ENCODE measurements at regions not wholly inside any gene's neighbourhood (a gene's known extent, or its start where the extent isn't known, plus 50 kb on each side); places are given as distances from the start of the nearest gene placed in this dataset.
"Not testable (repeated sequence)": the region's sequence is repeated elsewhere in the genome, so short reads cannot be mapped to it uniquely, and the experiment has no call there.

DNA sequence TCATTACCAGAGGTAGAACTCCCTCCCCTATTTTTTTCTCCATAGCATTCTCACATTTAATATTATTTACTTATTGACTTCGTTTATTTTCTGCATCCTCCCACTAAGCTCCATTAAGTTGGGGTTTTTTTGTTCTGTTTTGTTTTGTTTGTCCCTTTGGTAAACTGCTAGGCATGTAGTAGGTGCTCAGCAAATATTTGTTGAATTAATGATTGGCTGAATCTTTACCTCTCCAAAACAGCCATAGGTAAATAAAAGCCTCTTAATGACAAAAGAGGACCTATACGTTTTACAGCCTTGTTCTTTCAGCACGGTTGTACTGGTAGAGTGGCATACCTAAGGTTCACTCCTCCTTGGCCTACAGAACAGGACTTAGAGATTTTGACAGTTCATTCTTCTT lies 52.0 kb downstream of the PRORP start:
- no peak for FAIRE-seq
- DNase-seq (ENCODE audit: insufficient read length, low spot score), result no peak

DNA sequence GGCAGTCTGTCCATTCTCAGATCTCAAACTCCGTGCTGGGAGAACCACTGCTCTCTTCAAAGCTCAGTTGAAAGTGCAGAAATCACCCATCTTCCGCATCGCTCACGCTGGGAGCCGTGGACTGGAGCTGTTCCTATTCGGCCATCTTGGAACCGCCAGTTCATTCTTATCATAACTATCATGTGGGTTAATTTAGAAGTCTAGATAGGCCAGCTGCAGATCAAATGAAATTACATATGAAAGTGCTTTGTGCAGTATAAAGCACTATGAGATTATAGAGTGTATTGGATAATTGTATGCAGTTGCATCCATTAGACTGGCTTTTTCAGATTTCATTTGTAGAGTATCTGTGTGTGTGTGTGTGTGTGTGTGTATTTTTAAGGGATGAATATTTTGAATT lies 57.8 kb downstream of the PRORP start:
- no peak for FAIRE-seq
- DNase-seq (ENCODE audit: insufficient read length, low spot score), result no peak

DNA sequence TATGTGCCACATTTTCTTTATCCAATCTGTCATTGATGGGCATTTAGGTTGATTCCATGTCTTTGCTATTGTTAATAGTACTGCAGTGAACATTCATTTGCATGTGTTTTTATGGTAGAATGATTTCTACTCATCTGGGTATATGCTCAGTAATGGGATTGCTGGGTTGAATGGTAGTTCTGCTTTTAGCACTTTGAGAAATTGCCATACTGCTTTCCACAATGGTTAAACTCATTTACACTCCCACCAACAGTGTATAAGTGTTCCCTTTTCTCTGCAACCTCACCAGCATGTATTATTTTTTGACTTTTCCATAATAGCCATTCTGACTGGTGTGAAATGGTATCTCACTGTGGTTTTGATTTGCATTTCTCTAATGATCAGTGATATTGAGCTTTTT lies 62.5 kb downstream of the PRORP start:
- not testable (repeated sequence) for FAIRE-seq; DNase-seq (ENCODE audit: insufficient read length, low spot score)

GRCh38 chr14:35189422-35189821 lies 67.1 kb downstream of the PRORP start:
- no peak for FAIRE-seq
- no peak for DNase-seq (ENCODE audit: insufficient read length, low spot score)

DNA sequence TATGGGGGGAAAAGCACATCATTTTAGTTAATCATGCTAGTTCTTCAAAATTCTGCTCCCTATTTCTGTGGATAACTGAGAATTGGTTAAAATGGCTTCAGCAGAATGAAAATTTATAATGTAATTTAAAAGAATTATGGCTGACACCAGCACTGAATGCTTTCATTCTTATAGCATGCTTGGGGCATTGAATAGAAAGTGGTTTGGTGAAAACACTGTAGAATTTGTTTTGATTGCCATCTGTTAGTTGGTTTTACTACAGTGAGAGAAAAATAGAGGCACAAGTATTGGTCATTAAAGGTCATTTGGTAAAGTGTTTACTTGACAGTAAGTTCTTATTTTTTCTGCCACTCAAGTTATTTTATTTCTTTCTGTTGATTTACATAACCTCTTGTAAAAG lies 70.8 kb downstream of the PRORP start:
- FAIRE-seq (no peak), DNase-seq (ENCODE audit: insufficient read length, low spot score) (no peak)

- FAIRE-seq; DNase-seq (ENCODE audit: insufficient read length, low spot score): not testable (repeated sequence)
Measured at GRCh38 chr14:35194183-35194582, 71.8 kb downstream of the PRORP start.

- FAIRE-seq (peak; percentile 81), DNase-seq (ENCODE audit: insufficient read length, low spot score) (no peak)
Measured at GRCh38 chr14:35196571-35196970, 74.2 kb downstream of the PRORP start.

DNA sequence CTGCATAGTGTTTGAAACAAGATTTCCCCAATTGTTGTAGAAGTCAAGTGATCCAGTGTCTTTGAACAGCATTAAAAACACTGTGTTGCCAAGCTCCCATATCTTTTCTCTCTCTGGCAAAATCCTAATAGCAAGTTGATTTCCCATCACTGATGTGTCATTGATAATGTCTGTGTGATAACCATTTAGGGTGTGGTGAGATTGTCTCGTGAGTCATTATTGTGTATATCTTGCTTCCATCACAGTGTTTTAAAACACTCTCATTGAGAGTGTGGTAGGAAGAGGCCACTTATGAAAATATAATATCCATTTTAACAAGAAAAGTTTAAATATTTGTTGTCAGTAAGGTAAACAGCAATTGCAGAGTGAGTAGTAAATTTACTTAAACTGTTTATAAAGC lies 74.7 kb downstream of the PRORP start:
- FAIRE-seq, result no peak

GRCh38 chr14:35201066-35201465 lies 78.7 kb downstream of the PRORP start:
- DNase-seq (ENCODE audit: insufficient read length, low spot score), result no peak
- no peak for FAIRE-seq

More for the DNA sequence above, 74.7 kb downstream of the PRORP start:
- DNase-seq (ENCODE audit: insufficient read length, low spot score), result no peak

DNA sequence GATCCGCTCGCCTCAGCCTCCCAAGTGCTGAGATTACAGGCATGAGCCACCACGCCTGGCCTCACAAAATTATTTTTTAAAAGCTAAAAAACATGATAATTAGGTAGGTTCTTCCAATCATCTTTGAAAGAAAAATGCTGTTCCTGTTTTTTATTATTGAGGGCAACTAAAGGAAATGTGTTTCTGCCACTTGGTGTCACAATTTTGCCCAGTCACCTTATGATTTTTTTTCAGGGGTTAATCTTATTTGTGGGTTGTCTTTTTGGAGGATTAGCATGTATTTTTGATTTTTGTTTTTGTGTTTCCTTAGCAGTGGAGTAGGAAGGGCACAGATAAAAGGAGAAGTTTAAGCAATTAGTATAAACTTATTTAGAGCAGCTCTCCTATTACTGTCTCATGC lies 79.8 kb downstream of the PRORP start:
- DNase-seq (ENCODE audit: insufficient read length, low spot score), result no peak
- FAIRE-seq, result peak; percentile 18

GRCh38 chr14:35205737-35206136 lies 83.4 kb downstream of the PRORP start:
- FAIRE-seq (no peak), DNase-seq (ENCODE audit: insufficient read length, low spot score) (no peak)

DNA sequence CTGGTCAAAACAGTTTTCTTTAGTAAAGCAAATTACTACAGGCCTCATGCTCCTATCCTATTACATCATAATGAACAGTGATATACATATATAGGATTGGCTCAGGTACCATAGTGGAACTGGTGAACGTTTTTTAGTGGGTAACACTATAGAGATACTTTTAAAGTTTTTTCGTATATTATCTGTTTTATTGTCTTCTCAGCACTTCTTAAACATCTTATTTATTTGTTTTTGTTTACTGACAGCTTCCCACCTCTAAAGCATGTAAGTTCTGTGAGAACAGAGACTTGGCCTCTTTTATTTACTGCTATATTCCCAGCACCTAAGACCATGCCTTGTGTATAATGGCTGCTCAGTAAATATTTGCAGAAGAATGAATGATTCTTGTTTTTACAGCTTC lies 81.1 kb upstream of the PSMA6 start:
- FAIRE-seq, result no peak
- no peak for DNase-seq (ENCODE audit: insufficient read length, low spot score)

DNA sequence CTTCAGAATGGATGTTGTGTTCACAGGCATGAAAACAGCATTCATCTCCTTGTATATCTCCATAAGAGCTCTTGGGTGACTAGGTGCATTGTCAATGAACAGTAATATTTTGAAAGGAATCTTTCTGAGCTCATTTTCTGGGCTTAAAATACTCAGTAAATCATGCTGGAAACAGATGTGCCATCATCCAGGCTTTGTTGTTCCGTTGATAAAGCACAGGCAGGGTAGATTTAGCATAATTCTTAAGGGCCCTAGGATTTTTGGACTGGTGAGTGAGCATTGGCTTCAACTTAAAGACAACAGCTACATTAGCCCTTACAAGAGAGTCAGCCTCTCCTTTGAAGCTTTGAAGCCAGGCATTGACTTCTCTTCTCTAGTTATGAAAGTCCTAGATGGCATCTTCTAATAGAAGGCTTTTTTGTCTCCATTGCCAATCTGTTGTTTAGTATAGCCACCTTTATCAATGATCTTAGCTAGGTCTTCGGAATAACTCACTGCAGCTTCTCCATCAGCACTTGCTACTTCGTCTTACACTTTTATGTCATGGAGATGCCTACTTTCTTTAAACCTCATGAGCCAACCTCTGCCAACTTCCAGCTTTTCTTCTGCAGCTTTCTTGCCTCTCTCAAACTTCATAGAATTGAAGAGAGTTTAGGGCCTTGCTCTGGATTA lies 79.6 kb upstream of the PSMA6 start:
- FAIRE-seq (no peak), DNase-seq (ENCODE audit: insufficient read length, low spot score) (no peak)

DNA sequence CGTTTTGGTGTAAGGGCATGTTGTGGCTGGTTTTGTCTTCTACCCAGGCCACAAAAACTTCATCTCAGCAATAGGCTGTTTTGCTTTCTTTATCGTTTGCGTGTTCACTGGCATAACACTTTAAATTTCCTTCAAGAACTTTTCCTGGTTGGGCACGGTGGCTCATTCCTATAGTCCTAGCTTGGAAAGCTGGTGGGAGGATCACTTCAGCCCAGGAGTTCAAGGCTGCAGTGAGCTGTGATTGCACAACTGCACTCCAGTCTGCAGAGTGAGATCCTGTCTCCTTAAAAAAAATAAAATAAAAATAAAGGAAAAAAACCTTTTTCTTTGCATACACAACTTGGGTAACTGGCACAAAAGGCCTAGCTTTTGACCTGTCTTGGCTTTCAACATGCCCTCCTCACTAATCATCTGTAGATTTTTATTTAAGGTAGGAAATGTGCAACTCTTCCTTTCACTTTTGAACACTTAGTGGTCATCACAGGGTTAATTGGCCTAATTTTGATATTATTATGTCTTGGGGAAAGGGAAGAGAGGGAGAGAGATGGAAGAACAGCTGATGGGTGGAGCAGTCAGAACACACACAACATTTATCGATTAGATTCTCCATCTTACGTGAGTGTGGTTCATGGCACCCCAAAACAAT lies 78.9 kb upstream of the PSMA6 start:
- FAIRE-seq, result no peak
- DNase-seq (ENCODE audit: insufficient read length, low spot score), result no peak

DNA sequence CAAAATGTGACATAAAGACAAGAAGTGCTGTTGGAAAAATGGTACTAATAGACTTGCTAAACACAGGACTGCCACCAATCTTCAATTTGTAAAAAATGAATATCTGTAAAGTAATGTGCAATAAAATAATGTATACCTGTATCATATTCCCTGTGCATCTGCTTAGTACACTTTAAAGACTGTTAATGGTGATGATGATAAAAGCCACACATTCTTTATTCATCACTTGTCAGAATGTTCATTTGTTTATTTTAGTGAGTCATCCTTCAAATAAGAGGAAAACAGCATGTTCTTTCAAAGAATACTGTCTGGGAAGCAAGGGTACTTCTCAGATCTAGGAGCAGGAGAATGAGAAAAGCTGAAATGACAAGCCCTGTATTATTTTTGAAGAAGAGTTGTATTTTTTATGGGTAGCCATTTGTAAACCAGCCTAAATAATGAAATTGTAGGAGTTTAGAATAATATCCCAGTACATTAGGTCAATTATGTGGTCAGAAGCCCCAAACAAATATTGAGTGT lies 78.3 kb upstream of the PSMA6 start:
- no peak for DNase-seq (ENCODE audit: insufficient read length, low spot score)
- peak; percentile 55 for FAIRE-seq

GRCh38 chr14:35214402-35214801 lies 77.8 kb upstream of the PSMA6 start:
- DNase-seq (ENCODE audit: insufficient read length, low spot score), result not testable (repeated sequence)
- FAIRE-seq, result peak; percentile 23

DNA sequence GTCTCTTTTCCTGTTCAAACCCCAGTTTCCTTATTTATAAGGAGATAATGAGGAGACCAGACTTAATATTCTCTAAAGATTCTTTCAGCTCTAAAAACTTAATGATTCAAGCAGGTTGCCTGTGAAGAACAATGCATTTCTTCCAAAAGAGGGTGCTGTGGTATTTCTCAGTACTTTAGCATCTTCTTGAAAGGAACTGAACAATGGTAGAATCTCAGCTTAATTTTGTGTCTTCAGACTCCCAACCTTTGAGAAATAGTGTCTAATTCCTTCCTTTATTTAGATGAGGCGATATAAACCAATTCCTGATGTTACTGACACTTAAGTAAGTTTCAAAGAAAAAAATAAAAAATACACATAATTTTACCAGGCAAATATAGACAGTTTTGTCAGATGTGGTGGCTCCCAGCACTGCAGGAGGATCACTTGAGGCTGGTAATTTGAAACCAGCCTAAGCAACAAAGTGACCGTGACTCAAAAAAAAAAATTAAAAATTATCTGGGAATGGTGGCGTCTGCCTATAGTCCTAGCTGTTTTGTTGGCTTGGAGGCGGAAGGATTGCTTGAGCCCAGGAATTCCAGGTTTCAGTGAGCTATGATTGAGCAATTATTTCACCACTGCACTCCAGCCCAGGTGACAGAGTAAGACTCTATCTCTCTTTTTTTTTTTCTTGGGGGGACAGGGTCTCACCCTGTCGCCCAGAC lies 76.9 kb upstream of the PSMA6 start:
- FAIRE-seq (no peak), DNase-seq (ENCODE audit: insufficient read length, low spot score) (no peak)

DNA sequence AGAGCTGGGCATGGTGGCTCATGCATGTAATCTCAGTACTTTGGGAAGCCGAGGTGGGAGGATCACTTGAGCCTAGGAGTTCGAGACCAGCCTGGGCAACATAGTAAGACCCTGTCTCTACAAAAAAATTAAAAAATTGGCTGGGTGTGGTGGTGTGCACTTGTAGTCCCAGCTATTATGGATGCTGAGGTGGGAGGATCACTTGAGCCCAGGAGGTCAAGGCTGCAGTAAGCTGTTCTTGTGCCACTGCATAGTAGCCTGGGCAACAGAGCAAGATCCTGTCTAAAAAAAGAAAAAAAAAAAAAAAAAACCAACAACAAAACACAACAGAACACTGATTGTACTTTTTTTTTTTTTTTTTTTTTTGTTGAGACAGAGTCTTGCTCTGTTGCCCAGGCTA lies 74.0 kb upstream of the PSMA6 start:
- FAIRE-seq; DNase-seq (ENCODE audit: insufficient read length, low spot score): not testable (repeated sequence)

- FAIRE-seq (no peak), DNase-seq (ENCODE audit: insufficient read length, low spot score) (no peak)
Measured at GRCh38 chr14:35218963-35219362, 73.2 kb upstream of the PSMA6 start.

- DNase-seq (ENCODE audit: insufficient read length, low spot score) (no peak), FAIRE-seq (no peak)
Measured at GRCh38 chr14:35220027-35220676, 72.0 kb upstream of the PSMA6 start.

GRCh38 chr14:35220920-35221319 lies 71.3 kb upstream of the PSMA6 start:
- DNase-seq (ENCODE audit: insufficient read length, low spot score) (no peak), FAIRE-seq (no peak)
